ENCODE measurements at regions not wholly inside any gene's neighbourhood (a gene's known extent, or its start where the extent isn't known, plus 50 kb on each side); places are given as distances from the start of the nearest gene placed in this dataset.

DNA sequence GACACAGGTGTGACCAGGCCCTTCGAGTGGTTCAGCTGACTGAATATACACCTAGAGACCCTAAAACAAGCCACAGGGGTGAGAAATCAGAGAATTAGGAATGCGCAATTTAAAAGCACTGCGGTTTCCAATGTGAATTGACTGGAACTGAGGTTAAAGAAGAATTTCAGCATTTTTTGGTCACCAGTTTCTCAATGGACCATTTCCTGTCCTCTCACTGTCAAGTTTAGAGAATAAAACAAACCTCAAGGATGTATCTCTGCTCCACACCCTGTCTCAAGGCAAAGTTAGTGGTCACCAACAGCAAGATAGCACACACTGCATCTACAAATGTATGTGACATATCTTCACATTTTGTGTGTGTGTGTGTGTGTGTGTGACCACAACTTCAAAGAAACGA, 143.8 kb upstream of the MAP3K1 start:
- no peaks in the 10 kb centered on the region for H3K4me1 ChIP-seq (ENCODE audit: insufficient read depth)
- no peaks in the 10 kb centered on the region for H3K27me3 ChIP-seq (replicated peaks; ENCODE audit: insufficient read depth)
- H3K9ac ChIP-seq = no peak overlapping the region
- no peaks in the 10 kb centered on the region for H3K79me2 ChIP-seq (ENCODE audit: insufficient read depth)
- H3K27ac ChIP-seq = no peak overlapping the region
- no peaks in the 10 kb centered on the region for H4K20me1 ChIP-seq (ENCODE audit: insufficient read depth)
- no peaks in the 10 kb centered on the region for H3K9me3 ChIP-seq (ENCODE audit: low read depth)
- DNase-seq = no peak
- TF ChIP-seq EZH2 (IDR thresholded peaks at IDR 0.05; ENCODE audit: insufficient read depth, poor library complexity, severe bottlenecking) (no peak), EZH2phosphoT487 (IDR thresholded peaks at IDR 0.05; ENCODE audit: insufficient read depth, low read depth) (no peak)
- no peaks in the 10 kb centered on the region for H3K36me3 ChIP-seq (ENCODE audit: low read depth)
- H3K4me3 ChIP-seq = no peak overlapping the region
- H2AFZ ChIP-seq = no peak overlapping the region
- no peaks in the 10 kb centered on the region for H3K9me2 ChIP-seq (ENCODE audit: insufficient read depth)
- no peaks in the 10 kb centered on the region for H3F3A ChIP-seq (ENCODE audit: insufficient read depth)
- H3K4me2 ChIP-seq (ENCODE audit: unreplicated experiment) = no peak overlapping the region
- in situ Hi-C loops (cut with MboI) = no loop called here
- 69 to 81% methylated on average over 4 of the region's 4 CpGs for WGBS, 2 experiments (ENCODE audit: low coverage in 1 of 2, low lambda C conversion rate in 2 of 2, missing lambda C conversion rate in 2 of 2)

DNA sequence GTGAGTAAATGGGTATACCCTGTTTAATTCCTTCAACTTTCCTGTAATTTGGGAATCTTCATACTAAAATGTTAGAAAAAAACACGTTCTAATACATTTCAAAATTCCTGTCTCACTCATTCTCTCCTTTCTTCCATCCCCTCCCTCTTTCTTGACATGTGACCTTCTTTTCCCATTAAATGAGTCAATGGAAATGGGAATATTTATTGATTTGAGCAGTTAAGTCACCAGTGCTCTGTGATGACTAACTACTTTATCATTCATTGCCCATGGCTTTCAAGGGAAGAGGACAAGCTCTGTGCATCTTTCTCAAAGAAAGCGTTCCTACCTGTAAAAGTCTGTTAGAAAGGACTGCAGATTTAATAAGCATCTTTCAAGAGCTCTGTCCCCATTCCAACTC, 144.4 kb upstream of the MAP3K1 start:
- no peaks in the 10 kb centered on the region for H3K27me3 ChIP-seq (replicated peaks; ENCODE audit: insufficient read depth)
- WGBS, 2 experiments (ENCODE audit: low coverage in 1 of 2, low lambda C conversion rate in 2 of 2, missing lambda C conversion rate in 2 of 2) = 68 to 70% methylated on average over 2 of the region's 2 CpGs
- no peak for DNase-seq
- H3K27ac ChIP-seq = no peak overlapping the region
- H2AFZ ChIP-seq = no peak overlapping the region
- no peak overlapping the region for H3K4me3 ChIP-seq
- no peaks in the 10 kb centered on the region for H3K79me2 ChIP-seq (ENCODE audit: insufficient read depth)
- H3F3A ChIP-seq (ENCODE audit: insufficient read depth) = no peaks in the 10 kb centered on the region
- no peak overlapping the region for H3K4me2 ChIP-seq (ENCODE audit: unreplicated experiment)
- no peaks in the 10 kb centered on the region for H3K36me3 ChIP-seq (ENCODE audit: low read depth)
- H3K9me3 ChIP-seq (ENCODE audit: low read depth) = no peaks in the 10 kb centered on the region
- no peaks in the 10 kb centered on the region for H3K4me1 ChIP-seq (ENCODE audit: insufficient read depth)
- H3K9me2 ChIP-seq (ENCODE audit: insufficient read depth) = no peaks in the 10 kb centered on the region
- no peaks in the 10 kb centered on the region for H4K20me1 ChIP-seq (ENCODE audit: insufficient read depth)
- H3K9ac ChIP-seq = no peak overlapping the region
- in situ Hi-C loops (cut with MboI) = no loop called here
- TF ChIP-seq EZH2phosphoT487 (IDR thresholded peaks at IDR 0.05; ENCODE audit: insufficient read depth, low read depth) (no peak), EZH2 (IDR thresholded peaks at IDR 0.05; ENCODE audit: insufficient read depth, poor library complexity, severe bottlenecking) (no peak)

DNA sequence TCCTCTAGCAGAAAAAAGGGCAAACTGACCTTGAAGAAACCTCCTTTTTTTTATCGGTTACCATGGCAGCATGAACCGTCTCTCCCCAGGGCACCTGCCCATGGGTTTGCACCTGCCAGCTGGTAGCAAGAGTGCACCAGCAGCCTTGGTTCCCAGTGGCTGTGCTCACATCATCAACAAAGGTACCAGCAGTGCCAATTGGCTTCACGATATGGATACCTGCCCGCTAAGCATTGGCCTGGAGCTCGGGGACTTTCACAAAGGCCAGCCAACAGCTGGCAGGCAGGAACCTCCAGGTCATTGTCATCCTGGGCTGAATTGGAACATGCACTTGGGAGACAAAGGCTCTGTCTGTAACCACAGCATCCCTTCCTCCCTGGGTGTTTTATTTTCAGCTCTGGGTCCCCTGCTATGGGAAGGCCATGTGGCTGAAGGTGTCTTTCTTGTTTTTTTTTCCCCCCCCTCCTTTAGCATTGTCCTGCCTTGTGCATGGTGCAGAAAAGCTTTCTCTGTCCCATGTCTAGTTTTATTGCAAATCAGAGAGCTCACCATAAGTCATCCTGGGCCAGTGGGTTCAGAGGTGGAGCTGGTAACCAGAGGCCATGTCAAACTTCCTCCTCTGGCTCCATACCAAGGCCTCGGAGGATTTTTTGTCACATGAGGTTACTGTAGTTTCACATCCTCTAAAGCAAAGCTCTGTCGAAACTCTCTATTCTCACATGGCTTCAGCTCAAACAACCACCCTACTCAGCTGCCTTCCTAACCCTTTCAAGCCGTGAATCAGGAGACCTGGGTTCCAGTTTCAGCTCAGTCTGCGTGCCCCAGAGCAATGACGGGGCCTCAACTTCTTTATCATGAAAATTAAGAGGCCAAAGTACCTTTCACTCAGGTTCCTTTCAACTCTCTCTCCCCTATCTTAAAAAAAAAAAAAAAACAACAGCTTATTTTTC, 145.5 kb upstream of the MAP3K1 start:
- Histone ChIP-seq H3K36me3 (ENCODE audit: low read depth) (no peaks in the 10 kb centered on the region), H3K27me3 (replicated peaks; ENCODE audit: insufficient read depth) (no peaks in the 10 kb centered on the region), H3K4me3 (no peak overlapping the region), H3K9ac (no peak overlapping the region), H3K27ac (no peak overlapping the region), H3K9me2 (ENCODE audit: insufficient read depth) (no peaks in the 10 kb centered on the region), H3K4me2 (ENCODE audit: unreplicated experiment) (no peak overlapping the region), H2AFZ (no peak overlapping the region), H3K79me2 (ENCODE audit: insufficient read depth) (no peaks in the 10 kb centered on the region), H3K4me1 (ENCODE audit: insufficient read depth) (no peaks in the 10 kb centered on the region), H3K9me3 (ENCODE audit: low read depth) (no peaks in the 10 kb centered on the region), H4K20me1 (ENCODE audit: insufficient read depth) (no peaks in the 10 kb centered on the region), H3F3A (ENCODE audit: insufficient read depth) (0 out of 2 replicates have a peak, but pooled peaks cover 5% of the 10 kb centered on the region)
- in situ Hi-C loops (cut with MboI) = no loop called here
- WGBS, 2 experiments (ENCODE audit: low coverage in 1 of 2, low lambda C conversion rate in 2 of 2, missing lambda C conversion rate in 2 of 2) = 57 to 58% methylated on average over 10 of the region's 10 CpGs
- TF ChIP-seq EZH2phosphoT487 (IDR thresholded peaks at IDR 0.05; ENCODE audit: insufficient read depth, low read depth) (no peak), EZH2 (IDR thresholded peaks at IDR 0.05; ENCODE audit: insufficient read depth, poor library complexity, severe bottlenecking) (no peak)
- no peak for DNase-seq

DNA sequence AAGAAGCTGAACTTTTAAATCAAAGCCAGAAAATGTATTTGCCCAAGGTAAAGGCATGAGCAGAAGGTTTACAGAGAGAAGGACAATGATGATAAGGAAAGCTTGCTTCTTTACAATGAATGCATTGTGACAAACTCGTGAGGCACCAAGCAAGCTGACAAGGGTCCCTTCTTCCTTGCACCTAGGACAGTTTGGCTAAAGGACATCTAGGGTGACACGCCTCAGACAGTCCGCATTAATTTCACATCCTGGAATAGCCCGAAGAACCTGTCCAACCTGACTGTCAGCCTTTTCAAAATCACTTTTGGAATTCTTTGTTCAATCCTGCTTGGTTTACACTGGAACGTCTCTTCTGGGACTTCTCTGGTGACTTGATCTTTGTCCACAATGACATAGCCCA, 146.4 kb upstream of the MAP3K1 start:
- Histone ChIP-seq H3F3A (ENCODE audit: insufficient read depth) (0 out of 2 replicates have a peak, but pooled peaks cover 6% of the 10 kb centered on the region), H3K9ac (no peak overlapping the region), H3K4me2 (ENCODE audit: unreplicated experiment) (no peak overlapping the region), H4K20me1 (ENCODE audit: insufficient read depth) (no peaks in the 10 kb centered on the region), H3K4me1 (ENCODE audit: insufficient read depth) (no peaks in the 10 kb centered on the region), H3K79me2 (ENCODE audit: insufficient read depth) (no peaks in the 10 kb centered on the region), H3K27me3 (replicated peaks; ENCODE audit: insufficient read depth) (no peaks in the 10 kb centered on the region), H3K9me3 (ENCODE audit: low read depth) (no peaks in the 10 kb centered on the region), H3K4me3 (no peak overlapping the region), H3K9me2 (ENCODE audit: insufficient read depth) (no peaks in the 10 kb centered on the region), H2AFZ (no peak overlapping the region), H3K36me3 (ENCODE audit: low read depth) (no peaks in the 10 kb centered on the region), H3K27ac (no peak overlapping the region)
- no peak for DNase-seq
- WGBS, 2 experiments (ENCODE audit: low coverage in 1 of 2, low lambda C conversion rate in 2 of 2, missing lambda C conversion rate in 2 of 2) = 49 to 57% methylated on average over 5 of the region's 5 CpGs
- TF ChIP-seq EZH2 (IDR thresholded peaks at IDR 0.05; ENCODE audit: insufficient read depth, poor library complexity, severe bottlenecking) = no peak
- TF ChIP-seq EZH2phosphoT487 (IDR thresholded peaks at IDR 0.05; ENCODE audit: insufficient read depth, low read depth) = no peak
- in situ Hi-C loops (cut with MboI) = no loop called here

Measured in GM23248 (cell line).